Tongue (tissue), 1 donor: ENCODE measurements at regions not wholly inside any gene's neighbourhood (a gene's known extent, or its start where the extent isn't known, plus 50 kb on each side); places are given as distances from the start of the nearest gene placed in this dataset.

ENCODE experiments used
- DNase-seq: peaks from one replicate; pipeline ENCODE4 v3.0.0-alpha.2; 2015

DNA sequence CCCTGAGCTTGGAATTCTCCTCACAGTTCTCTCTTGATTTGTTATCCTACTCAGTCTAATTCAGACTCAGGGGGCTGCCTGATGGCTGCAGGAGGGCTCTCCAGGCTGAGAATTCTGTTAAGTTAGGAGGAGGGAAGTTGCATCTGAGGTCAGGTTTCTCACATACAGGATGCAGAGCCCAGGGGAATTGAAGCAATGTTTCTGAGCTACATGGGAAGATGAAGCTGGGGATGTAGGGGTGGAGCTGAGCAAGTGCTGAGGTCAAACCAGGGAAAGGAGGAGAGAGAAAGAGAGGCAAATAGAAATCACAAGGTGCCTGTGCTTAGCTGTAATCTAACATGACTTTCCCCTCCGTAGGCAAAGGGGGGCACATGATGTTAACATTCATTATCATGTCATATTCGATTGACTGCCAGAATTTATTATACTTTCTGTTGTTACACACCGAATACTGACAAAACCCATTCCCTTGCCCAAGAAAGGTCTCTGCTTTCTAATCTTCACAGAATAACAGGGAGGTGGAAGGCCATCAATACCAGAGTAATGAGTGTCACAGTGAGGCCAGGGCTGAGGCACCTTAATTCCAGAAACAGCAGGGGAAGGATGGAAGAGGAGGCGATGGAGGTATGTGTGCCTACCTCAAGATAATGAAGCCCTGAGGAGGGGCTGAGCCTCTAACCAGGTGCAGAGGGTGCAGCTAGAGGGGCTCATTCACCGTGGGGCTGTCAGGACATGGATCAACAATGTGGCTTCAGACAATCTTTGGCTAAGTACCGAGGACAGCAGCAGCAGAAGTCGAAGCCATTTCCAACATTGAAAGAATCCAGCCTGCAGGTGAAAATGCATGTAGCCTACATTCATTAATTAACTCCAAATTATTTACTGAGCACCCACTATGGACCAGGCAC, 205.4 kb upstream of the SNX19 start:
- no peak for DNase-seq

DNA sequence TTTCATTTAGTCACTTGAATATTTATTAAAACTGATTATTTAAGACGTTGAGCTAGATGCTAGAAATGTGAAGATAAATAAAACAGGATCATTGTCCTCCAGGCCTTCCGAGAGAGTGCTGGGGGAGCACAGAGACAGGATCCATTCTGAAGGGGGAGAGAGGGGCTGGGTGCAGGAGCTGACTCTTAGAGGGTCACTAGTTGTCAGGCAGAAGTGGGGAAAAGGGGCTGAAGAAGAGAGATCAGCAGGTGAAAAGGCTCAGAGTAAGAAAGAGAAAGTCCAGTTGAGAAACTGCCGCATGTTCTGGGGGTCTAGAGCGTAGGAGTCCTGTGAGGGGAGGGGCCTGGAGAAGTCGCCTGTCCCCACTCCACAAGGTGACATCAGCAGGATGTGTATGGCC, 206.2 kb upstream of the SNX19 start:
- no peak for DNase-seq

DNA sequence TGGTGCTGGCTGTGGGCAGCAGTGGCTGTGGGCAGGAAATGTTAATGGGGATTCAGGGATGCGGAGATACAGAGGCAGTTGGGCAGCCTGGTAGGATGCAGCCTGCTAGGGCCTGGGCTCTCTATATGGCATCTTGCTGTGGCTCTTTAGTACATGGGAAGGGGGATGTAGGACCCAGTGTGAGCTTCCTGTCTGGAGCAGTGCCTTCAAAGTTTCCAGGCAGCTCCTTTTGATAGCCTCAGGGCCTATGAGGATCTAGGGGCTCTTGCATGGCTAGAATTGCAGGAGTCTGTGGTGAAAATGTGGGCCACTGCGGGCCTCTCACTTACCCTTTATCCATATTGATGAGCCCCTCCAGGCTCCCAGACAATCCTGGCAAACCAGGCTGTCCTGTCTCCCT, 213.2 kb upstream of the SNX19 start:
- DNase-seq = no peak

DNA sequence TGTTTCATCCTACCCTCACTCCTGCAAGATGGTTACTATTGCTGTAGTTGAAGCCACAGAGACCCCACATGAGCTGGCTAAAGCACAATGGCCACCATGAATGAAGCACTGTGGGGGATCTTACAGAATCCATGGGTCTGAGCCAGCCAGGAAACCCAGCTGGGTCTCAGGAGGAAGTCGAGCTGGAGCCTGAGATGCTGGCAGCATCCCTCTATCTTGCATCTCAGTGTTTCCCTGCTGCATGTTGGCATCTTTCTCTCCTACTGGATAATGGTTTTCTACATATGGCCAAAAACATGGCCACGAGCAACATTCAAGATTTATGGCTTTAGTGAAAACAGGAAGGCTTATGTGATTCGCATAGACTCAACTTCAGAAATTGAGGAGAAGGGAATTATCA, 219.3 kb upstream of the SNX19 start:
- DNase-seq = no peak

DNA sequence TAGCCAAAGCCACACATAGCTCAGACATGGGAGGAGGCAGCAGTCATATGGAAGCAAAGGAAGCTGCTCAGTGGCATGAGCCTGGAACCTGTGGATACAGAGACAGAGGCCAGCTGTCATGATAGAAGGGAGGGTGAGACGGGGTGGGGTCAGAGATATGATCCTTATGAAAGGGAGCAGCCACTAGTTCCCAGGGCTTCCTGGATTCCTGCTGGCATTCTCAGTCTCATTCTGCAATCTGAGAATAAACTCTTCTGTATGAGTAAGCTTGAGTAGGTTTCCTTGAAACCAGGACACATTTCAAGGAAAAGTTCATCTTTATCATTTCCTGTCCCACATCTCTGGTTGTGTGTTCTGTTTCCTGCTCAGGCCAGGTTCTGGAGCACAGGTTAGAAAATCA, 220.2 kb upstream of the SNX19 start:
- DNase-seq = peak; percentile 44

DNA sequence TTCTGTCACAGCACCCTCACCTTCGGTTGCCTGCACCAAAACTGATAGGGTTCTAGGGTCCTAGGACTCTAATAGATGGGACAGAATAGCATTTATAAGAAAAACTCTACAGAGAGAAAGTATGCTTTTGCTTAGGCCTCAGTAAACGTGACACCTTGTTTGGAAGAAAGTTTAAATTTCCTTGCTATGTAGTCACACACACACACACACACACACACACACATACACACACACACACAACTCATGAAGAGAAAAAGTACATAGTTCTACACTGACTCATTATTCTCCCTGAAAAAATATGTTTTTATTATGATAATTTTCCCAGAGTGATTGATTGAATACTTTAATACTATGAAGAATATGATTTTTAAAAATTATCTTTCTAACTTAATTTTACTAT, 220.8 kb upstream of the SNX19 start:
- no peak for DNase-seq

DNA sequence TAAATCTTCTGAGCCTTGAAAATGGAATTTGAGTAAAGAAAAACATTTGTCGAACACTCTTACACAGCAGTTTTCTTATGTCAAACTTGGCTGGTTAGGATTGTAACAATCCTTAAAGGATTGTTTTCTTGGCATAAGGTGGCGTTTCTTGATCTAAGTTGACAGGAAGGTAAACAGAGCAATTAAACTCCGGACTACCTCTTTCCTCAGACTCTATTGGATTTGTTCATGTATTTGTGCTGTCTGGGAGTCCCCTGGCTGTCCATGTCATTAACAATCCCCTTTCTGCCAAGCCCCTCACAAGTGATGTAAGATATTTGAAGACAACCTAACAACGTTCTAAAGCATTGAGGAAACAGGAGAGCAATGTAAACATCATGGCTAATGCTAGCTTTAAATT, 222.5 kb upstream of the SNX19 start:
- DNase-seq = peak; percentile 66

DNA sequence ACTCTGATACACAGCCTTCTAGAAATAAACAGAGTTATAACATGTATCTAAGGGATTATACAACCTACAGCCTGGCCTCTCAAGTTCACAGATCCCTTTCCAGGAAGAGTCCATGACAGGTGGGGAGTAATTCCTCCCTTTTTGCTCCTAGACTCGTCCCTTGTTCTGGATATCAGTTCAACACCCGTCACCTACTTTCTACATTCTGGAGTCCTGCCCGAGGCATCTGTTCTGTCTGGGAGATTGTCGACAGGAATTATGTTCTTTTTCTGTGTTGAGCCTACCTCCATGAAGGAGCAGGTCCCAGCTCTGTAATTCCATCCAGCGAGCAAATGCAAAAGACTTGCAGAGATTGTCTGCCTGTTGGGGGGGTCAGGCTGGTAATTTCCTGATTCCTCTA, 224.6 kb upstream of the NTM start:
- peak; percentile 54 for DNase-seq

DNA sequence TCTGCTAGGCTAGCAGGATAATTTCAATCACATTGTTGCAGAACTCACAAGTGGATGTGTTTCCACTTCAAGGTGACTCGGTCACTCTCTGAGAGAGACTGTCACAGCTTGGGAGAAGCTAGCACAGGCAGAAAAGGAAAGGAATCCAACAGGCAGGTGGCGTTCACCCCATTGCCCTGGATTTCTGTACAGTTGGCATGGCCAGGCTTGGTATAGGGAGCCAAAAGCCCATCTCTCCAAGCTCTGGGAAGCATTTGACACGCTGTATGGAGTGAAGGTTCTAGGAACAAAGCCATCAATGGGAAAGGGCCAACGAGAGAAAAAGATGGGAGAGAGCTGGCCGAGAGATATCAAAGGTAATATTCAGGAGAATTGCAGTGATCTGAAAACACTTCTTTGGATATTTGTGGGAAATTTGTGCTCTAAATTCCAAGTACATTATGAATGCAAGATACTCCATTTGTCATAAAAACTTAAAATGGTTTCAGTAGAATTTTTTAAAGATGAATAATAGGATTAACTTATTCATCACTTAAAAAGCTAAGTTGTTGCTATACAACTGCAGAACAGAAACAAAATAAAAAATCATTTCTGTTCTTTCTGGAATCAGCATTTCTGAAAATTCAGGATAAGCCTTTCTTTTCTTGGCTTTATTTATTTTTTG, 223.5 kb upstream of the NTM start:
- DNase-seq = peak; percentile 25

DNA sequence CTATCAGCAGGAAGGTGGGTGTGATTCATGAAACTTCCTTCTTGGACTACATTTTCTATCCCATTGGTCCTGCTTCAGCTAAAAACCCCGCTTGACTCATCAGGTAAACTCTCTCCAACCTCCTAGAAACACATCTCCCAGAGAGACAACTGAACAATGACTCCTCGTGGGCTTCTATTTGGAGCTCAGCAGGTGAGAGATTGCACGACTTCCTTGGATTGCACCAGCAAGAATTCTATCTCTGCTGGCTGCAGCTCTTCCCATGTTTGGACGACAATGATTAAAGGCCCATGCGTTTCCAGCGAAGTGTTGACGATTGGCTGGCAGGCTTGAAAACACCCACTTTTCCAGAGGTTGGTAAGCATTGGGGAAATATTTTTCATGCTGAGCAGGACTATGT, 216.1 kb upstream of the NTM start:
- no peak for DNase-seq

DNA sequence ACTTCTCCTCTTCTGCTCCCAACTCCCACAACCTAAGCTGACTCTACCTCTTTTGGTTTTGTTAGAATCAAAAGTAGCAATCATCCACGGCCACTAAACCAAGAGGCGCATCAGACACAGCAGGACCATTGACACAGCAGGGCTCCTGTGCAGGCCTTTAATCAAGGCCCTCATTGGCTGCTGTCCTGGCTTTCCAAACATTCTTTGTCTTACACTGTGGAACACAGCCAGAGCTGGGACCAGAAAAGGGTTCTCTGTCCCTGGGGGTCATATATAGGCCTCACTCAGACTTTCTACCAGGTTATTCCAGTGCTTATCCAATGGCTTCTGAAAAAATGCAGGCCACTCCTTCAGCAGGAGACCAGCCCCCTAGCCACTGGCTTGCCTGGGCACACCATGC, 212.7 kb upstream of the NTM start:
- DNase-seq = no peak

DNA sequence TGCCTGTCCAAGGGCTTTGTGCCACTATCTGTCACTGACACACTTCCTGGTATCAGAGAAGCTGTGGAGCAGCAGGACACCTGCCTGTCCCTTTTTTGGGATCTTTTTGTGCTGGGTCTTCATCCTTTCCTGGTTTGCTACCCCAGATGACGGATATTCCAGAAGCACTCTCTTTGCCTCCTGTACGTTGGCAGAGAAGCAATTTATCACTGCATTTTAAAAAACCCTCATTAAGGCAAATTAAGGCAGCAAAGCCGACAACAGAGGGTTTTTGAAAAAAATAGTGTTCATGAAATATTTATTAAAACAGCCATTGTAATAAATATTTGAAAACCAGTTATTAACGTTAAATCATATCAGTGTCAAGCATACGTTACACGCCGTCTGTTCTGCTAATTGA, 209.6 kb upstream of the NTM start:
- no peak for DNase-seq

DNA sequence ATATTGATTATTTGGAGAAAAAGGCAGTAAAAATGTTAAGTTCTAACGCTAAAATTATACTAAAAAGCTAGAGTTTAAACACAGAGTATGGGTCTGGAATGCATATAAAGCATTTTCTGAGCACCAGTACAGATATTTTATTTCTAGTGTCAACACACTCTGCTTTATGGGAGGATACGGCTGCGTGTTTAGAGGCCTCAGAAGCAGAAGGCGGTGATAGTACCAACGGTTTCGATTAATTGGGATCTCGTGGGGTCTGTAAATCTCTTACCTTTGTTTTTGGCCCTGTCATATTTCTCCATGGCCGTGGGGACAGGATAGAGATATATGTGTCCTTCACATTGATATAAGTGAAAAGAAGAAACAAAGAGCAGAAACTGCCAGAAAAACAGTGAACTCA, 206.8 kb upstream of the NTM start:
- no peak for DNase-seq

DNA sequence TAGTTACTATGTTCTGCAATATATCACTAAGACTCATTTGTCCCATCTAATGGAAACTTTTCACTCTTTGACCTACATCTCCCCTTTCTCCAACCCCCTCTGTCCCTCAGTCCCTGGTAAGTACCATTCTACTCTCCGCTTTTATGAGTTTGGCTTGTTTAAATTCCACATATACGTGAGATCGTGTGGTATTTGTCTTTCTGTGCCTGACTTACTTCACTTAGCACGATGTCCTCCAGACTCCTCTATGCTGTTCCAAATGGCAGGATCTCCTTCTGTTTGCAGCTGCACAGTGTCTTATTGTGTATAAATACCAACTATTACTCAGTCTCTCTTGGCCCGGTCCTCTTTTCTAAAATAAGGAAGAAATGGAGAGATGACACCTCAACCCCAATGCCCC, 205.4 kb upstream of the NTM start:
- DNase-seq = peak; percentile 18

DNA sequence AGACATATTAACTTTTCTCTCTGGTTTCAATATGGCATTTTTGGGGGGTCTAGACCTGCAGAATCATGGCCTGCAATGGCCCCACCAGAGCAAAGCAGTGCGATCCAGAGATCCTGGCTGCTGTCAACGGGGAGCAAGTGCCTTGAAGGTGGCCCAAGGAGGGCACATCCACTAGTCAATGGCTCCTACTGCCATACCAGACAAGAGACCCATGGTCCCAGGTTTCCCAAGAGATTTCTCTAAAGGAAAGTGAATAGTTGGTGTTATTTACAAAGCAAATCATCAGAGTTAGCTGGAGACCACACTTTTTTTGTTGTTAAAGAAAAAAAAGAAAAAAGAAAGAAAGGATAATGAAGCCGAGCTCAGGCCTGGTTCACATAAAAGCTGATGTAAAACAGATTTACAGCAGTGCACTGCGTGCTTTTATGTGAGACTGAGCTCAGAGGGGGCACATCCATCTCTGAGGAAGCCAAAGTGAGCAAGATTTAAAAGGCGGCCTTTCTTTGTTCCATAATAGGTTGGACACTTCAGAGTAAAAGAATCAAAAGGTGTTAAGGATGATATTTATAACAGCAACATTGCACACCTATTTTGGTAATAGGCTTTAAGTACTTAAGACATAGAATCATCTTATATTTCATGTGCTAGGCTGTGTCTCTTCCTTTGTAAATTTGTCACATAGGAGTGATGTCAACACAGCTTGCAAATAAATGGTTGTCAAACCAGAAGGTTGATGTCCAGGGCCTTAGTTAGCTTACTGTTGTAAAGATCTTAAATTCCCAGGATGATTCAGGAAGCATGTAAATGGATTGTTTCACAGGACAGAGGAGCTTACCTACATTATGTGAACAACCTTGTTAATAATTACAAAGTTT, 201.3 kb upstream of the NTM start:
- peak; percentile 6 for DNase-seq

DNA sequence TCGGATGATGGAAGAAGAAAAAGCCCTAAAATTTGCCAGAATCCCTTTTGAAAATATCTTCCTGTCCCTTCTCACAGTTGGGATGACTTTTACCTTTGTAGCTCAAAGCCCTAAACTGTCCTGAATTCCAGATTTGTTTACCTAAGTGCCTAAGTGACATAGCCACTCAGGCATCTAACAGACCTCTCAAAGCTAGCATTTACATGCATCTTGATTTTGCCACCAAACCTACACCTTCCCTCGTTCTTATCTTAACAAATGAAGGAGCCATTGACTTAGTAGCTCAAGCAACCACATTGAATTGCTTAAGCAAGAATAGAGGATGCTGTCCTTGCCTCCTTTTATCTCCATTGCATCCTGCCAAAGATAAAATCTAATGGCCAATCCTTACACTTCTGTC, 198.4 kb upstream of the NTM start:
- no peak for DNase-seq

DNA sequence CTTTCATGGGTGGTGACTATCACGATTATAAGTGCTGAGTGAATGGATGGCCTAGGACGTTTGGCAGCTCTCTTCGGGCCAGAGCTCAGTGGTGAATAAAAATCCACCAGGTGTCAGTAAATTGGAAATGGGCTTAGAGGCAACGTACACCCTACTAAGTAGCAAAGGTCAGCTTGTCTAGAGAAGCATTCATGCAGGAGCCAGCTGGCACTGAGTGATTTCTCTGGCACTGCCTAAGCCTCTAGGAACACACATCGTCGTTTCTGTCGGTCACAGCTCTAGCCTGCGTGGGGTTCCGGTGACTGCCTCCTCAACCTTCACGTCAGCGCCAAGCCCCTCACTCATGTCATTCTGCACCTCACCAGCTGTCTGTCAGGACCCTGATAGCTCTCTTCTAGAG, 192.4 kb upstream of the NTM start:
- no peak for DNase-seq

DNA sequence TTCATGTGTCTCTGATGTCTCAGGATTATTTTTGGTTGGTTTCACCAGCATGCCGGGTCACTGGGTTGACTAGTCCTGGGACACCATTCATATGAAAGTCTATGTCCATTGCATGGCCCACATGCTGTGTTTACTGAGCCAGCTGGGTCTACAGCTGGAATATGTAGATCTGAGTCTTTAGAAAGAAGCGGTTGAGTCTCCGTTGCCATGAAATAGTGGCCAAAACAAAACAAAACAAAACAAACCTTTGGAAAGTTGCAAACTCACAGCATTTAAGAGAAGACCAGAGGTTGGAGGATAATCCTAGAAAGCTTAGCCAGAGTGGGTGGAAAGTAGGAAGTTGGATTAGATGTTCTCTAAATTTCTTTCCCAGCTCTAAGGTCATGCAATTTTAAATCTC, 191.8 kb upstream of the NTM start:
- peak; percentile 75 for DNase-seq

DNA sequence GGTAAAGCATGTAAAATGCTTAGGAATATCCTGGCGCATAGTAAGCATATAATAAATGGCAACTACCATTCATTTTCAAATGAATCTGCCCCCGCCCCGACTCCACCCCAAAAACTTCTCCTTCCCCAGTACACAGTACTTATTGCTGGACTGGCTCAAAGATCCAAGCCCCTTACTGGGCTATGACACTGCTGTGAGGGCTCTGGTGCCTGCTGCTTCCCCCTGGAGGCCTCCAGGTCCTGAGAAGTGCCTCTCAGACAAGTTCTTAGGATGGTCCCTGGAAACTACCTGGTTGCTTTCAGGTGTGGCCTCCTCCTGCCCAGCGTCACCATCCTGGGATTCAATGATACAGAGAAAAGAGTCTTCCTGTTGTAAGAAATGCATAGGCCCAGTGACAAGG, 190.6 kb upstream of the NTM start:
- DNase-seq = no peak

DNA sequence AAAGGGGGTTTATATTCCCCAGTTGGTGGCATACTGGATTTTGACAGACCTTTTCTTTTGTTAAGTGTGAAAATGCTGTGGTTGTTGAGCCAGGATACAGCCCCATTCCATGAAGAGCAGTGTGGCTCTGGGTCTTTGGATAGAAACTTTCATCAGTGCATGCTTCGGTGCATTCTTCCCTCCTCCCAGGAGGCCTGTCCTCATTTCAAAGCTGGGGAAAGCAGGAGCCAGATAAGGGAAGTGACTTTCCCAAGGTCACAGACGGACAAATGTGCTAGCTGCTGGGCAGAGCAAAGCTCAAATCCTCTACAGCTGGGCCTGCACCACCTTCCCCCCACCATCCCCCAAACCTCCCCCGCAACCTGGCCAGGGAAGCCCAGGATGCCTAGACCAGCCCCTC, 184.5 kb upstream of the NTM start:
- no peak for DNase-seq

DNA sequence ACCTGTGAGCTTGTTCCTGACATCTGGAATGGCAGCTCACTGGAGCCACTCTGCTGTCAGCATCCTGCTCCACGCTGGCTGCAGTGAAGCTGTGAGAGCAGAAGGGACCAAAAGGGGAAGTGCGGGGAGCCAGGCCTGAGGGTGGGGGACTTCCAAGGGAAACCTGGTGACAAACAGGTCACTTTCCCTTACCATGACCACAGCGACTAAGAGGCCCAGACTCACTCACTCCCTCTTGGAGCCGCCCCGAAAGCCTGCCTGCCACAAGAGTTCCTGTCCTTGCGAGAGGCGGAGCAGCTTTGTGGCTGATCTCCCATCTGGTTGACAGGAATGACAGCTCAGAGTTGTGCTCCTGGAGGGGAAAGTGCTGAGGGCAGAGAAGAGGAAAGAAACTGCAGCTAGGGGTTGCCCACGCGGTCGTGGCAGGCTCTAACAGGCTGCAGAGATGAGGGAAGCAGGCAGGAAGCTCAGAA, 183.8 kb upstream of the NTM start:
- DNase-seq = no peak

DNA sequence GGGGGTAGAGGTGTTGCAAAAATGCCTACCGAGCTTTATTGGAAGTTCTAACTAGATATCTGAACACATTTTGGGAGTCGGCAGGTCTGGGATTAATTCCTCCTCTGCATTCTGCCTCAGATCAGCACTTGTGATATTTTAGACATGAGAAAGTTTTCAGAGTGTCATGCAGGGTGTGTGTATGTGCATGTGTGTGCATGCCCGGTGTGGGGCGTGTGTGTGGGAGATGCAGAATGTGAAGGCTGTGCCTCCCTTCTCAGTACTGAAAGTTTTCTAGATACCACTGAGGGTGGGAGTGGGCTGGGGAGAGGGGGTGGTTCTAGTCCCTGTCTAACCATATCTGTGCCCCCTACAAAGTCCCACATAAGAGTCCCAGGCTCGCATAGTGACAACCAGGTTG, 180.0 kb upstream of the NTM start:
- no peak for DNase-seq

DNA sequence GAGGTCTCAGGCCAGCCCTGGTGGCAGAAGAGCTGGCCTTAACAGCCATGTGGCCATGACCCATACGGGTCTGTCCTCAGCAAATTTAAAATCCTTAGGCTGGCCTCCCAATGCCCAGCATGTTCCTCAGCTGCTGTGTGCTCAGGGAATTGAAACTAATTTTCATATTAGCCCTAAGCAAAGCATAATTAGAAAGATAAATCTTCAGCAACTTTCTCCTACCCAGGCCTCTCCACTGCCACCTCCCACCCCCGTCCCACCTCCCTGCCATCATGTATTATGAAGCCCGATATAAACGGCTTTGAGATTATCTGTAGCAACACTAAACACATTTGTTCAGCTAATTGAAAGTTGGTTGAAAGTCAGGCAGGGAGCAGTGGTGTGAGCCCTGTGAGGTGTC, 178.8 kb upstream of the NTM start:
- no peak for DNase-seq
